H1 (cell line): ENCODE measurements at regions not wholly inside any gene's neighbourhood (a gene's known extent, or its start where the extent isn't known, plus 50 kb on each side); places are given as distances from the start of the nearest gene placed in this dataset.

Experiments
- CTCF ChIA-PET: fragments of 300-600 bp; sonication (Branson Sonifier 250); formaldehyde crosslinking; loops from one replicate; lab custom pipeline; 2021; ENCODE audit not compliant: partially characterized antibody; lab: Charles Lee
- POLR2A ChIA-PET: fragments of 300-600 bp; sonication (Branson Sonifier 250); formaldehyde crosslinking; loops from one replicate; lab custom pipeline; 2021; ENCODE audit warnings: inconsistent platforms; ENCODE audit not compliant: partially characterized antibody; lab: Charles Lee
- DNase-seq, 2 experiments: peaks; one replicate each; pipeline versions ENCODE4 v3.0.0 to v3.0.0-alpha.2; 2010 to 2022; ENCODE audit warnings: low spot score in 2 of 2, low read depth in 1 of 2, mixed read lengths in 1 of 2
- FAIRE-seq: peaks from 2 replicates; lab custom pipeline; 2011; peaks lifted over from hg19 to GRCh38; lab: Jason Lieb, UNC
- H2AFZ ChIP-seq: 2 replicates; pipeline ENCODE4 v1.8.1; 2012; ENCODE audit warnings: low read length, inconsistent platforms
- H2AK5ac ChIP-seq: 2 replicates; pipeline ENCODE4 v1.6.1; 2013; ENCODE audit warnings: low read depth, low read length
- H2BK120ac ChIP-seq: replicated peaks from 2 replicates; pipeline ENCODE3; 2013; ENCODE audit warnings: low read depth, low read length, inconsistent platforms
- H2BK12ac ChIP-seq: 2 replicates; pipeline ENCODE4 v1.6.1; 2013; ENCODE audit warnings: low read depth, low read length
- H2BK15ac ChIP-seq: 2 replicates; pipeline ENCODE4 v1.6.1; 2013; ENCODE audit warnings: low read length
- H2BK20ac ChIP-seq: 2 replicates; pipeline ENCODE4 v1.6.1; 2013; ENCODE audit warnings: low read length
- H2BK5ac ChIP-seq: 2 replicates; pipeline ENCODE4 v1.6.1; 2013; ENCODE audit warnings: low read depth, low read length
- H3K14ac ChIP-seq: 2 replicates; pipeline ENCODE4 v1.6.1; 2013; ENCODE audit warnings: inconsistent platforms; ENCODE audit not compliant: insufficient read length
- H3K18ac ChIP-seq: 2 replicates; pipeline ENCODE4 v1.6.1; 2013; ENCODE audit warnings: low read length; ENCODE audit errors: extremely low read depth
- H3K23ac ChIP-seq: 2 replicates; pipeline ENCODE4 v1.6.1; 2013; ENCODE audit warnings: inconsistent platforms; ENCODE audit not compliant: insufficient read length
- H3K23me2 ChIP-seq: 2 replicates; pipeline ENCODE4 v1.6.1; 2013; ENCODE audit warnings: low read depth, low read length
- H3K27ac ChIP-seq: 2 replicates; pipeline ENCODE4 v1.6.1; 2011; ENCODE audit warnings: low read depth, low read length, inconsistent platforms
- H3K27me3 ChIP-seq, 4 experiments: replicated peaks in 1 of 4; 1 replicate in 1 of 4; 2 replicates in 3 of 4; pipeline versions ENCODE4 v1.6.1 to v1.8.1; 2011 to 2013; ENCODE audit warnings: low read length in 3 of 4, mild to moderate bottlenecking in 3 of 4, inconsistent platforms in 2 of 4, mixed read lengths in 2 of 4, moderate library complexity in 1 of 4; ENCODE audit not compliant: control insufficient read depth in 3 of 4, insufficient read depth in 3 of 4; ENCODE audit errors: extremely low read depth in 1 of 4
- H3K36me3 ChIP-seq, 4 experiments: 2 replicates each; pipeline versions ENCODE4 v1.6.1 to v1.8.1; 2011 to 2013; ENCODE audit warnings: mild to moderate bottlenecking in 4 of 4, low read length in 3 of 4, moderate library complexity in 2 of 4, control low read depth in 1 of 4, inconsistent platforms in 1 of 4; ENCODE audit not compliant: insufficient read depth in 4 of 4, control insufficient read depth in 2 of 4
- H3K4ac ChIP-seq: replicated peaks from 2 replicates; pipeline ENCODE3; 2013; ENCODE audit warnings: low read length, low read depth, mixed read lengths, inconsistent platforms; ENCODE audit not compliant: insufficient read length
- H3K4me1 ChIP-seq, 4 experiments: replicated peaks in 1 of 4; 1 replicate in 1 of 4; 2 replicates in 3 of 4; pipeline versions ENCODE4 v1.6.1 to v1.8.1; 2011 to 2013; ENCODE audit warnings: low read length in 3 of 4, inconsistent platforms in 2 of 4, mixed read lengths in 1 of 4; ENCODE audit not compliant: insufficient read depth in 4 of 4, control insufficient read depth in 3 of 4
- H3K4me2 ChIP-seq, 2 experiments: 2 replicates each; pipeline versions ENCODE4 v1.6.1 to v1.8.1; 2011 to 2013; ENCODE audit warnings: low read depth in 2 of 2, low read length in 2 of 2, control low read depth in 1 of 2, inconsistent platforms in 1 of 2, mild to moderate bottlenecking in 1 of 2; ENCODE audit not compliant: insufficient read depth in 1 of 2
- H3K4me3 ChIP-seq, 4 experiments: fragments of 200-600, 300-600 bp in 1 of 4; sonication (generic), shearing (Covaris generic), sonication (Bioruptor Twin) in 1 of 4; 2 replicates each; pipeline versions ENCODE4 v1.5.1 to v1.8.1; 2011 to 2016; ENCODE audit warnings: low read length in 4 of 4, low read depth in 3 of 4, control low read depth in 2 of 4, inconsistent platforms in 2 of 4, mild to moderate bottlenecking in 2 of 4, mixed read lengths in 1 of 4, moderate library complexity in 1 of 4; ENCODE audit not compliant: insufficient read depth in 2 of 4; ENCODE audit errors: extremely low read depth in 1 of 4
- H3K56ac ChIP-seq: replicated peaks from 2 replicates; pipeline ENCODE3; 2013; ENCODE audit warnings: low read depth, mild to moderate bottlenecking, mixed read lengths, low read length, inconsistent platforms; ENCODE audit not compliant: insufficient read length
- H3K79me1 ChIP-seq: 2 replicates; pipeline ENCODE4 v1.6.1; 2013; ENCODE audit warnings: low read depth, low read length, control low read depth
- H3K79me2 ChIP-seq, 2 experiments: 2 replicates each; pipeline versions ENCODE4 v1.6.1 to v1.8.1; 2012 to 2013; ENCODE audit warnings: low read length in 2 of 2, mild to moderate bottlenecking in 2 of 2, inconsistent platforms in 1 of 2; ENCODE audit not compliant: insufficient read depth in 2 of 2, control insufficient read depth in 1 of 2
- H3K9ac ChIP-seq, 4 experiments: replicated peaks in 1 of 4; 1 replicate in 1 of 4; 2 replicates in 3 of 4; pipeline versions ENCODE4 v1.6.1 to v1.8.1; 2011 to 2013; ENCODE audit warnings: low read depth in 3 of 4, low read length in 3 of 4, control low read depth in 2 of 4, mild to moderate bottlenecking in 2 of 4, moderate library complexity in 2 of 4, inconsistent platforms in 1 of 4; ENCODE audit errors: extremely low read depth in 1 of 4
- H3K9me3 ChIP-seq, 2 experiments: 2 replicates each; pipeline versions ENCODE4 v1.6.1 to v1.8.1; 2012 to 2013; ENCODE audit warnings: mild to moderate bottlenecking in 2 of 2, moderate library complexity in 2 of 2, control low read depth in 1 of 2, inconsistent platforms in 1 of 2, low read depth in 1 of 2, low read length in 1 of 2, mixed read lengths in 1 of 2; ENCODE audit not compliant: insufficient read depth in 2 of 2
- H4K20me1 ChIP-seq, 2 experiments: replicated peaks in 1 of 2; 2 replicates each; pipeline versions ENCODE3 to v1.8.1; 2011 to 2013; ENCODE audit warnings: inconsistent platforms in 2 of 2, low read length in 2 of 2, mild to moderate bottlenecking in 1 of 2; ENCODE audit not compliant: insufficient read depth in 2 of 2, control insufficient read depth in 1 of 2
- H4K5ac ChIP-seq: 2 replicates; pipeline ENCODE4 v1.6.1; 2013; ENCODE audit warnings: low read length, low read depth, mixed read lengths, inconsistent platforms; ENCODE audit not compliant: insufficient read length
- H4K8ac ChIP-seq: 2 replicates; pipeline ENCODE4 v1.8.0; 2013; ENCODE audit warnings: mild to moderate bottlenecking, moderate library complexity, low read length, inconsistent platforms; ENCODE audit not compliant: insufficient read depth; ENCODE audit errors: extremely low read depth
- H4K91ac ChIP-seq: replicated peaks from 2 replicates; pipeline ENCODE3; 2013; ENCODE audit warnings: low read length, mixed read lengths, inconsistent platforms; ENCODE audit not compliant: insufficient read length
- ATF2 ChIP-seq: IDR thresholded peaks from 2 replicates; pipeline ENCODE4 v1.6.1; 2012; ENCODE audit warnings: low read length, inconsistent platforms
- ATF3 ChIP-seq: IDR thresholded peaks from 2 replicates; pipeline ENCODE4 v1.6.1; 2011; ENCODE audit warnings: low read depth, mild to moderate bottlenecking, low read length; ENCODE audit not compliant: insufficient read depth
- BCL11A ChIP-seq, 2 experiments: IDR thresholded peaks; one replicate each; pipeline ENCODE4 v1.6.1; 2011; ENCODE audit warnings: low read depth in 2 of 2, low read length in 2 of 2, mild to moderate bottlenecking in 2 of 2
- CBX8 ChIP-seq: fragments of 300-800, 300-1000 bp; sonication (generic); IDR thresholded peaks from 2 replicates; pipeline ENCODE4 v1.7.1; 2016; ENCODE audit warnings: low read depth, low read length, borderline replicate concordance
- EZH2 ChIP-seq: fragments of 200-600 bp; sonication (generic); IDR thresholded peaks from 2 replicates; pipeline ENCODE4 v1.7.1; 2012; ENCODE audit warnings: low read depth, mild to moderate bottlenecking, moderate library complexity, low read length, inconsistent platforms; ENCODE audit not compliant: severe bottlenecking
- GABPA ChIP-seq: IDR thresholded peaks from 2 replicates; pipeline ENCODE4 v1.6.1; 2011; ENCODE audit warnings: mild to moderate bottlenecking, low read length, moderate library complexity, borderline replicate concordance; ENCODE audit not compliant: insufficient read depth
- GTF2F1 ChIP-seq: IDR thresholded peaks from 2 replicates; pipeline ENCODE4 v1.6.1; 2012; ENCODE audit warnings: low read depth, low read length, improper control_type of control experiment, borderline replicate concordance
- JUND ChIP-seq: IDR thresholded peaks from 2 replicates; pipeline ENCODE4 v1.6.1; 2011; ENCODE audit warnings: mild to moderate bottlenecking, improper control_type of control experiment, low read length
- POLR2A ChIP-seq, 2 experiments: IDR thresholded peaks; 1 replicate in 1 of 2; 2 replicates in 1 of 2; pipeline ENCODE4 v1.6.1; 2011; ENCODE audit warnings: low read depth in 2 of 2, low read length in 2 of 2, mild to moderate bottlenecking in 2 of 2; ENCODE audit errors: control extremely low read depth in 1 of 2
- POLR2AphosphoS5 ChIP-seq: IDR thresholded peaks from 2 replicates; pipeline ENCODE4 v1.6.1; 2011; ENCODE audit warnings: low read depth, low read length
- SP1 ChIP-seq: IDR thresholded peaks from 2 replicates; pipeline ENCODE4 v1.6.1; 2011; ENCODE audit warnings: low read depth, low read length
- TAF7 ChIP-seq: optimal IDR thresholded peaks from 2 replicates; pipeline ENCODE3; 2011; ENCODE audit warnings: low read depth, mild to moderate bottlenecking, inconsistent platforms, low read length, moderate library complexity, borderline replicate concordance
- WGBS, 2 experiments: shearing (Covaris generic) in 1 of 2; methylation state at CpG; one replicate each; pipeline versions ENCODE4 v1.1.6 to v1.1.7; 2013 to 2015; ENCODE audit warnings: low lambda C conversion rate in 2 of 2, mixed read lengths in 2 of 2, inconsistent platforms in 1 of 2, low coverage in 1 of 2, missing lambda C conversion rate in 1 of 2; ENCODE audit not compliant: insufficient replicate concordance in 2 of 2, insufficient coverage in 1 of 2, insufficient read length in 1 of 2; ENCODE audit errors: extremely low coverage in 1 of 2, missing lambda C conversion rate in 1 of 2; 5-methylcytosine and 5-hydroxymethylcytosine counted together

GRCh38 chr4:115370490-115370889 lies 257.1 kb upstream of the NDST4 start:
- no peaks in the 10 kb centered on the region for H3K79me1 ChIP-seq
- FAIRE-seq (no peak), DNase-seq (no peak)
- POLR2A ChIA-PET = no interaction called here
- H3K23me2 ChIP-seq = no peaks in the 10 kb centered on the region
- CTCF ChIA-PET = no interaction called here
- H4K20me1 ChIP-seq = no peaks in the 10 kb centered on the region
- H2BK120ac ChIP-seq = no peak overlapping the region
- no peaks in the 10 kb centered on the region for H3K79me2 ChIP-seq
- no peaks in the 10 kb centered on the region for H3K36me3 ChIP-seq
- H3K4ac ChIP-seq = no peak overlapping the region
- H3K14ac ChIP-seq = no peak overlapping the region
- no peak overlapping the region for H3K18ac ChIP-seq
- no peak overlapping the region for H4K91ac ChIP-seq
- 88% methylated on average over 3 of the region's 3 CpGs; no CpG with 5 or more reads in 1 of the 2 experiments for WGBS, 2 experiments
- no peaks in the 10 kb centered on the region for H3K4me1 ChIP-seq
- H4K8ac ChIP-seq = no peak overlapping the region
- peak overlapping the region in 1 of 4 experiments; percentile 34; a peak in 1 of 7 replicates for H3K9ac ChIP-seq
- no peak overlapping the region for H2AFZ ChIP-seq
- H4K5ac ChIP-seq = no peak overlapping the region
- H3K4me3 ChIP-seq = no peak overlapping the region
- no peak overlapping the region for H3K23ac ChIP-seq
- no peak overlapping the region for H2BK5ac ChIP-seq
- H3K56ac ChIP-seq = no peak overlapping the region
- no peak overlapping the region for H2BK15ac ChIP-seq
- no peak overlapping the region for H2BK20ac ChIP-seq
- H2BK12ac ChIP-seq = no peak overlapping the region
- H3K4me2 ChIP-seq = no peak overlapping the region
- H3K27ac ChIP-seq = no peak overlapping the region
- no peak overlapping the region for H2AK5ac ChIP-seq
- no peaks in the 10 kb centered on the region for H3K9me3 ChIP-seq
- no peaks in the 10 kb centered on the region for H3K27me3 ChIP-seq
- TF ChIP-seq ATF2 (no peak), SP1 (no peak), BCL11A (IDR thresholded peaks at IDR 0.05; ENCODE audit: low read depth in 2 of 2, low read length in 2 of 2) (no peak), EZH2 (no peak), POLR2AphosphoS5 (no peak), GTF2F1 (no peak), ATF3 (no peak), CBX8 (no peak), GABPA (no peak), TAF7 (no peak), POLR2A (IDR thresholded peaks at IDR 0.05; ENCODE audit: control extremely low read depth in 1 of 2, low read depth in 2 of 2, low read length in 2 of 2) (no peak), JUND (no peak)
